ENCODE measurements at regions not wholly inside any gene's neighbourhood (a gene's known extent, or its start where the extent isn't known, plus 50 kb on each side); places are given as distances from the start of the nearest gene placed in this dataset.
A peak's percentile ranks its signal among the peaks of the same experiment; 100 is the strongest.
"Not testable (repeated sequence)": the region's sequence is repeated elsewhere in the genome, so short reads cannot be mapped to it uniquely, and the experiment has no call there.

DNA sequence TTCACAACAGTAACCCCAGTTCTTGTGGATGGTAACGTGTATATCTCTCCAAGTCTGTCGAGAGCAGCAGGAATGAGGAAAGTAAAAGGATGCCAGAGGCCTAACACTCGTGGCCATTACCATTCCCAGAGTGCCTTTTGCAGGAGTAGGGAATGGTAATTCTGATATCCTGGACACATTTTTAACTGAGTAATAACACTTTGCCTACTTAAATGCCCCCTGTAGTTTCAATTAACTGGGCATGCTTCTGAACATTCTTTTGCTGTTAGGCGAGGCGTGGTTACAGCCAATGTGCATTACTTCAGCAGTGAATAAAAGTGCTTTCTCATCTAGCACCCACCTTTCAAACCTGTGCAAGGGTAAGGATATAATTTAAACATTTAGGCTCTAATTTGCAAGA is 258.5 kb upstream of the ADGRL2 start:
- DNase-seq (ENCODE audit: low read depth) = no peak

DNA sequence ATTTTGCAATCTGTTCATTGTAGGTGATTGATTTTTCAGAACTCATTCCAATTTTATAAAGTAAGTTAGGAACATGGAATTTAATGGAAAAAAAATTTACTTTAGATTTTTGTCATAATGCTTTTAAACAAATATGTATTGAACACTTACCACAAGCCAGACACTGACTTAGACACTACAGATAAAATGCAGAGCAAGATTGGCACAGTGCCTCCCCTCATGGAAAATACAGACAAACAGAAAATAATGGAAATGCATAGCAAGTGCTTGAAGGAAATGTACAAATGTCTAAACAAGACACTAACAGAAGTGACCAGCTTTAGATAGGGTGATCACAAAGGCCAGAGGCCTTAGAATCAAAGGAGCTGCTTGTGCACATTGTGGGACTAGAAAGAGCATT is 260.5 kb upstream of the ADGRL2 start:
- no peak for DNase-seq (ENCODE audit: low read depth)

GRCh38 chr1:81529014-81529413 is 271.7 kb upstream of the ADGRL2 start:
- DNase-seq (ENCODE audit: low read depth) = no peak

- no peak for DNase-seq (ENCODE audit: low read depth)
Measured at GRCh38 chr1:81525085-81525484, 275.6 kb upstream of the ADGRL2 start.

- no peak for DNase-seq (ENCODE audit: low read depth)
Measured at GRCh38 chr1:81519987-81520386, 280.7 kb upstream of the ADGRL2 start.

- no peak for DNase-seq (ENCODE audit: low read depth)
Measured at GRCh38 chr1:81517987-81518386, 282.7 kb upstream of the ADGRL2 start.

GRCh38 chr1:81513796-81514354 is 286.9 kb upstream of the ADGRL2 start:
- no peak for DNase-seq (ENCODE audit: low read depth)

- peak; percentile 9 for DNase-seq (ENCODE audit: low read depth)
Measured at GRCh38 chr1:81512252-81513003, 288.3 kb upstream of the ADGRL2 start.

- no peak for DNase-seq (ENCODE audit: low read depth)
Measured at GRCh38 chr1:81511281-81511680, 289.5 kb upstream of the ADGRL2 start.

DNA sequence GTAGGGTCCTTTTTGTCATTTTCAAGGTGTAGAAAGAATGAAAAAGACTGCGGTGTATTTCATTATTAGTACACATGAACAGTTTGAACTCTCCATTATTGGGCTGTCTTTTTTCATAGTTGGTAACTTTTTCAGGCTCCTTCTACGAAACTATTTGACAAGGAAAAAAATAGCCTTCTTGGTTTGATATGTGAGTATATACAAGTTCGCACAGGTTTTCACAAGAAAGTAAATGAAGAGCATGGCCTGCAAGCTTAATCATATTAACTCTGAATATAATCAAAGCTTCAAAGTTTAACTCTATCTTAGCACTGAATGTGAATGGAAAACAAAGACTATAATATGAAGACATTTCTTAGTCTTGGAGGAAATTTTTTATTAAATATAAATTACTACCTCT is 290.0 kb upstream of the ADGRL2 start:
- no peak for DNase-seq (ENCODE audit: low read depth)

DNA sequence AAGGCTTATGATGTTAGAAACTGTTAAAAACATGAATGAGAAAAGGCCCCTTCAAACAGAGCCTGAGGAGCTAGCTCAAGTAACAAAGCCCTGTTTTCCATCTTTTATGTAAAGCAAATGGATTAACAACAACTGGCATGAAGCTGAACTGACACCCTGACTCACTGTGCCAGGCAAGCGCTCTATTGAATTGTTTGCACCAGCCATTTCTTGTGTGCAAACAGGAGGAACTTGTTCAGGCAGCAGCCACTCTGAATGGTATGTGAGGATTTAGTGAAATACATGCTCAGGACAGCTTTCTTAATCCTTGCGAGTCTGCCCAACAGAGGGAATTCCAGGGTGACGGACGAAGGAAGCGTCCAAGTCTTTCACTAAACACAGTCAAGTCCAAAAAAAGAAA is 291.1 kb upstream of the ADGRL2 start:
- no peak for DNase-seq (ENCODE audit: low read depth)

GRCh38 chr1:81506699-81507098 is 294.0 kb upstream of the ADGRL2 start:
- no peak for DNase-seq (ENCODE audit: low read depth)

GRCh38 chr1:81505831-81506230 is 294.9 kb upstream of the ADGRL2 start:
- DNase-seq (ENCODE audit: low read depth) = no peak

DNA sequence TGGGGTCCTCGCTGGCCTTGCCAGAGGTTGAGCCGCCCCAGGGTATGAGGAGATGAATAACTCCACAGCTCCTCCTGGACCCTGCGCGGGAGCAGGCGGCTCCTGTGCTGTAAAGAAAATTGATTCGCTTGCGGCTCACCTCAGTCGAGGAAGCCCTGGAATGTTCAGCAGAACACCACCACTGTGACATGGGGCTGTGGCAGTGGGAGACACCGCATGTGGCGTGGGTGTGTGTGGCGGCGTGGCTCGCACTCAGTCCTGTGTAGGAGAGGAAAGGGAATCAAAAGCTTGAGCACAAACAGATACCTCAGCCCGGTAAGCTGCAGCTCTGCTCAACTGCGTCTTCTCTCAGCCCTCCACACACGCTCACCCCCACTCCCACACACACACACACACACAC is 295.9 kb upstream of the ADGRL2 start:
- DNase-seq (ENCODE audit: low read depth) = not testable (repeated sequence)

DNA sequence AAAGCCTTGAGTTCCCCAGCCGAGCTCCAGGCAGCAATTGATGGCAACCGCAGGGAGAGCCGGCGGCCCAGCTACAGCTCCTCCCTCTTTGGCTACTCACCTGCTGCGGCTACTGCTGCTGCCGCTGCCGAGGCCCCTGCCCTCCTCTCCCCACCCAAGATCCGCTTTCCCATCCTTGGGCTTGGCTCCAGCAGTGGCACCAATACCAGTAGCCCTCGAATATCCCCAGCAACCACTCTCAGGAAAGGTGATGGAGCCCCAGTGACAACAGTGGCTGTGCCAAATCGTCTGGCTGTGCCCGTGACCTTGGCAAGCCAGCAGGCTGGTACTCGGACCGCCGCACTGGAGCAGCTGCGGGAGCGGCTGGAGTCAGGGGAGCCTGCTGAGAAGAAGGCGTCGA is 298.0 kb upstream of the ADGRL2 start:
- DNase-seq (ENCODE audit: low read depth) = not testable (repeated sequence)

- DNase-seq (ENCODE audit: low read depth) = not testable (repeated sequence)
Measured at GRCh38 chr1:81501485-81501884, 299.2 kb upstream of the ADGRL2 start.

DNA sequence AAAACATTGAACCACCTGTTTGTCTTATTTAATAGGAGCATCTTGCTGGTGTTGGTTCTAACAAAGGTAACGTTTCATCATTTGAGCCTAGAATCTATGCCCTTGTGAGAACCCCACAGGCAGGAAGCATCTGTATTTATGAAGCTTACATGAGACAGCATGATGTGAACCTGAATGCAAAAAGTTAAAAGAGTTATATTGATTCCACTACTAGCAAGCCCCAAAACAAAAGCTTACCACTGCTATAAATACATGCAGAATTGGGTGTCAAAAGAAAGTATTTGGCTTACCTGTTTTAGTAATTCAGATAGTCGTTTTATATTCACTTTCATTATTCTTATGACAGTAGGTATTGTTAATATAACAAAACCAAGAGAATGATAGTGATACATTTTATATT is 301.2 kb upstream of the ADGRL2 start:
- DNase-seq (ENCODE audit: low read depth) = no peak

DNA sequence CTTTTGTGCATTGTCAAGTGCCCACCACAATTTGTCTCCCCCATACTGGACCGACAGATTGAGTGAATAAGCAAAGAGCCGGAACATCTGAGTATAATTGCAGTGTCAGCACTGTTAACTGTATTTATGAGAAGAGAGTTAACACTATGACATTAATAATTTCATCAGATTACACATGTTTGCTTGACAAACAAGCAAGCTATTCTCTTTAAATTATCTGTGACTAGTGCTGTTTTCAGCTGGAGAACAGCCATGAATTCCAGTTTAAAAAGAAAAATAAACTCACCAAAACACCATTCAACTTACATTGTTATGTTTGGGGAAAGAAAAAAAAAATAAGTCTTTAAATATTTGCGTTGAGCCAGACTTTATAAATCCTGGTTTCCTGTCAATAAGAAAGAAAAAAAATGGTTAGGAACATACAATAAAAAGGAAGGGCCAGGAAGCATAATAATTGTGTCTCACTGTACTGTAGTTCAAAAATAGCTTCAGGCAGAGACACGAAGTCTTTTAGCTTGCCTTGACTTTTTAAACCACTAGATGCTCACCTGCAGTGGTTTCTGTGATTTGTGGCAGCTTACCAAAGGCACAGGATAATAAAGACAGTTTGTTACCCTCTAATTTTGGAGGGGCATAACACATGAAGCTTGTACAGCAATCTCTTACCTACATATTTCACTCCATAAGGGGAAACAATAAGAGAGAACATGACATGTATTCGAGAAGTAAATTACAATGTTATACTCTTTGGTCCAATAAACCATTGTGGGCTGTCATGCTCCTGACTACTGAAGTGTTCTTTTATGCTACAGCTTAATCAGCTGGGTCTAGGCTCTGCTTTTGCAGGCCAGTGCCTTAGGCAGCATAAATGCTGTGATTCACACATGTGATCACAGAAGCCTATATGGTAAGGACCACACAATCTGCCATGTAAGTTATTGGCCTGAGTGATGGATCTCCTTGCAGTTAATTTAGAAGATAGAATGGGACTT is 302.0 kb upstream of the ADGRL2 start:
- DNase-seq (ENCODE audit: low read depth) = no peak

DNA sequence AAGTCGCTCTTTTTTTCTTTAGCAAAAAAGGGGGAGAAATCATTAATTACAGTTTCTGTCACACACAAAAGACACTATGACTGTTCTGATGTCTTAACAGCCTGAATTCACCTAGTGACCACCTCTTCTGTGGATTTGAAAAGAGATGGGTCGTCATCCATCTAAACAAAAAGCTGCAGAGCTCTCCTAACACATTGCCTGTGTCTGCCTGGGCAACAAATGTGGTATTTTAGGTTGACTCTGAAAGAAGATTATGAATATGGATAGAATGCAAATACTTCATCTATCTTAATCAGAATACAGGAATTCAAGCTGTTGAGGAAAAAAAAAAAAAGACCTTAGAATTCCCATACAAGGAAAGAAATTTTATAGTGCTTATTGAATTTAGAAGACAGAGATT is 304.4 kb upstream of the ADGRL2 start:
- DNase-seq (ENCODE audit: low read depth) = no peak

DNA sequence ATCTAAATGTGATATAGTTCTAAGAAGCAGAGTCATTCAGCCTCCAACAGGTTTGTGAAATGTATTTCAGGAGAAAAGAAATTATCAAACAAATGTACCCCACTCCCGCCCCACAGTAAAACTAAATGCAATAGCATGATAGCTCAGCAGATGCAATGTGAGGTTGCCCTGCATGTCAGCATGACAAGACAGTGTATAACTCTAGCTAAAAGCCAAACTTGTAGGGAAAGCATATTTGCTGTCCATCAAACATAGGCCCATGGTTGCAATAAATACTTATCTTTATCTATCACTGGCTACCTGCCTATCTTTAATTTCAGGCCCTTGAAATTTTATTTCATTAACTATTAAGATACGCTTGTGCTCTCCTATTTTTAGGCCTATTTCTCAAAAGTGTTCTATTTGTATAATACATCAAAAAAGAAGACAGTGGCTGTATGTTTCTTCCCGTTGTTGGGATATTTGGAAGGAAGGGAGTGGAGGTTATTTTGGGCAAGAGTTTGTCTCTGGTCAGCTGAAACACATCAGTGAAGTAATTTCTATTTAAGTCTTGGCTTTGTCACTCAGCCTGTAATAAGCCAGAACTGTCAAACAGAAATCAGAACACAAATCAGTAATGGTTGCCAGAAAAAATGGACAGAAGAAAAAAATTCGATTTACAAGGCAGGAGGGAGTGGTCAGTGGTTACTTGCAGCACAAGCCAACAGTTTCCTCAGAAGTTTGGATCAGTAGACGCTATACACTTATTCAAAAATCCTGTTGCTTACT is 307.4 kb upstream of the ADGRL2 start:
- no peak for DNase-seq (ENCODE audit: low read depth)

DNA sequence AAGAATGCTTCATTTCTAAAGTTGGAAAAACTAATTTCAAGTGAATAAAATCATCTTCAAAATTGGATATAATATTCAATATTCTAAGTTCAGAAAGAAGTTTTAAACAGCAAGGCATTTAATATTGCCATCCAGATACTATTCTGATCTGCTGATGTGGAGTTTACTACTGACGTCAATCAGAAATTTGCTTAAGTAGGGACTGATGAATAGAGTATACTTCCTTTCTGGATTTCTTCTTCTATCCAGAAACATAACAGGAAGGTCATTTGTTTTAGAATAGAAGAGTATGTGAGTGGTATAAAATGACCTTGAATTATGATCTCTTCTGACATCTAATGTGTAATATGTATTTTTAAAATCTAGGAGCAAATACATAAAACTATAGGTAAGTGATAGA is 308.1 kb upstream of the ADGRL2 start:
- no peak for DNase-seq (ENCODE audit: low read depth)

- DNase-seq (ENCODE audit: low read depth) = no peak
Measured at GRCh38 chr1:81490614-81491013, 310.1 kb upstream of the ADGRL2 start.
